Ramos (cell line): ENCODE measurements at regions not wholly inside any gene's neighbourhood (a gene's known extent, or its start where the extent isn't known, plus 50 kb on each side); places are given as distances from the start of the nearest gene placed in this dataset.
"Not testable (repeated sequence)": the region's sequence is repeated elsewhere in the genome, so short reads cannot be mapped to it uniquely, and the experiment has no call there.

Source experiments
- in situ Hi-C: fragments of 300-500 bp; cut with MboI; formaldehyde crosslinking; loops from one replicate; pipeline ENCODE4 v1.14.3; 2022; ENCODE audit warnings: low sequenced_read_pairs; ENCODE audit not compliant: unreplicated experiment

DNA sequence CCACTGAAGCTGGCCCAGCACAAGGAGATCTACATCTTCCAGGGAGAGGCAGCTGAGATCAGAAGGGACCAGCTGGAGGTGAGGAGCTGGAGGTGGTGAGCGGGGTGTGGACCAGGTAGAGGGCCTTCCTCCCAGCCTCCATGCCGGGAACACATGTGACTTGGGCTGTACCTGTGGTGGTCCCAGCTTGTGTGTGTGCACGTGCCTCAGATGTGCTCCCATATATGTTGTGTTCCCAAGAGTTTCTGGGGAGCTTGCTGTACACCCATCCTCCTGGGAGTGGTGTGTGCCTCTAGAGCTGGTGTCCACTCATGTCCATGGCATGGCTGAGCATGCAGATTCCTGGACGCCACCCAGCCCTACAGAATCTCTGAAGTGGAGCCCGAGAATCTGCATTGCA, 183.7 kb upstream of the AKAP13 start:
- in situ Hi-C loops = not testable (repeated sequence)

DNA sequence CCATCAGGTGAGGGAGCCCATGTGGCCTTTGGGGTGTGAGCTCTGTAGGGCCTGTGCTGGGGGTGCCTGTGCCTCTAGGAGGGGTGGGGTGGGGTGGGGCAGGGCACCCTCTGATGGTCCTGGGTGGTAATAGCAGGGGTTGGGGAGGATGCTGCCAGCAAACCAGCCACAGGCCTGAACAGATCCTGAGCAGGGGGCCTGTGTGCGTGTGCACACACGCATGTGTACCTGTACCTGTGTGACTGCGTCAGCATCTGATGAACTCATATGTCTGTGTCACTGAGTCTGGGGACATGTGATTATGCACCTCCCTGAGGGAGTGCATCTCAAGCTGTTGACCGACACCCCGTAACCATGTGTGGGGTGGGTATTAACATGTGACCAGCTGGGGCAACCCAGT, 182.8 kb upstream of the AKAP13 start:
- in situ Hi-C loops = not testable (repeated sequence)

DNA sequence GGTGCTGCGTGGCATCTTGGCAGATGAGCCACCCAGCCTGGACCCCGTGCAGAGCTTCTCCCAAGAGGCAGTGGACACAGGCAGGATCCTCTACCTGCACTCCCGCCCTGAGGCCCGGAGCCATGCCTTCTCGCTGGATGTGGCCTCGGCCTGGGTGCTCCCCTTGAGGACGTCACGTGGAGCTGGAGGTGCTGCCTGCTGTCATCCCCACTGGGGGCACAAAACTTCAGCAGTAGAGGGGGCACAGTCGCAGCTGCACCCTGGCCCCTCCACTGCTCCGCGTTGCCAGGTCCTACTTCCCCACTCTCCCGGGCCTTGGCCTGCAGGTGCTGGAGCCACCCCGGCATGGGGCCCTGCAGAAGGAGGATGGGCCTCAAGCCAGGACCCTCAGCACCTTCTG, 182.0 kb upstream of the AKAP13 start:
- in situ Hi-C loops = not testable (repeated sequence)

DNA sequence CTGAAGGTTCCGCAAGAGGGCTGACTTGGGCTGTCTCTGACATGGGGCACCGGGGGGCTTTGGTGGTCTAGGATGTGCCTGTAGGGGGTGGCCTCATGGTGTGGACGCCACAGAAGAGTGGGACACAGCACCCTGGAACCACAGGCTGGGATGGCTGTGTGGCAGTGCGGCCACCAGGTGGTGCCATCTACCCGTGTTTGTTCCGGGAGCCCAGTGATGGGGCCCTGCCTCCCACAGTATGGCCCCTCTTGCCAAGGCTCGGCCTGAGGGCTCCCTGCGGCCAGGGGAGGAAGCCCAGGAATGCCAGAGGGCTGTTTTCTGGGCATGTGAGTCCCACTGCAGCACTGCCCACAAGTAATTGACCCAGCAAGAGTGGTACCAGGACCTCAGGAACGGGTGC, 180.2 kb upstream of the AKAP13 start:
- in situ Hi-C loops = not testable (repeated sequence)

DNA sequence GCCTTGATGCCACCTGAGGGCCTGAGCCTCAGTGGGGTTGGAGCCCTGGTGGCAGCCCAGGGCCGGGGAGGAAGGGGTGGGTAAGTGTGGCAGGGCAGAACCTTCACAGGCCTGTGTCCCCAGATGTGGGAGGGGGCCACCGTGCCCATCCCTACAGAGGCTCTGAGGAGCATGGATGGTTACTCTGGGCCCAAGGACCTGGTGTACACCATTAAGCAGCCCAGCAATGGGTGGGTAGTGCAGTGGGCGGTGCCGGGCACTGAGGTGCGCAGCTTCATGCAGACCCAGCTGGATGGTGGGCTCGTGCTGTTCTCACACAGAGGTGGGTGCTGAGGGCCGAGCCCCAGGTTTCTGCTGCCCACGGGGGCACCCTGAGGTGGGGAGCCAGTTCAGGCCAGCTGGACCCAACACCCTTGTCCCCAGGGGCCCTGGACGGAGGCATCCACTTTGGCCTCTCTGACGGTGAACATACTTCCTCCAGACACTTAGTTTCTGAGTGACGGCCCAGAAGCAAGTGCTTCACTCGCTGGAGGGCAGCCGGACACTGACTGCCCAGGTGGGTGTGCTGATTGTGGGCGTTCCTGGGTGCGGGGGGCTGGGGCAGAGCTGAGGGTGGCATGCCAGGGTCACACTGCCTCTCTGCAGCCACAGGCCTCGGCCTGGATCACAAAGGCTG, 179.1 kb upstream of the AKAP13 start:
- in situ Hi-C loops = not testable (repeated sequence)

DNA sequence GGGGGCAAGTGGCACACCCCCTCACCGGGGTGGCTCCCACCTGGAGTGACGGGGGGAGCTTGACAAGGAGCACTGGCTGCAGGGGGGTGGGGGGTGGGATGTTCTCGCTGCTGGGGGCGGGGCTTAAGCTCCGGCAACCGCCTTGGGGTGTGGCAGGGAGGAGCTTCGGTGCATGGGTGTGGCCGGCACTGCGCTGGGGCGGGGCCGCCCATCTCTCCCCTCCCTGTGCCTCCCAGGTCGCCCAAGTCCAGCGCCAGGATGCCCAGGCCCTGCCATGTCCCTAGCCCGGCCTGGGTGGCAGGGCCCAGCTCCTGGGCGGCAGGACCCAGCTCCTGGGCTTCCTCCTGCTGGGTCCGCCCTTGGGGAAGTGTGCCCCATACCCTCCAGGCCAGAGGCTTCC, 175.9 kb upstream of the AKAP13 start:
- in situ Hi-C loops = not testable (repeated sequence)

DNA sequence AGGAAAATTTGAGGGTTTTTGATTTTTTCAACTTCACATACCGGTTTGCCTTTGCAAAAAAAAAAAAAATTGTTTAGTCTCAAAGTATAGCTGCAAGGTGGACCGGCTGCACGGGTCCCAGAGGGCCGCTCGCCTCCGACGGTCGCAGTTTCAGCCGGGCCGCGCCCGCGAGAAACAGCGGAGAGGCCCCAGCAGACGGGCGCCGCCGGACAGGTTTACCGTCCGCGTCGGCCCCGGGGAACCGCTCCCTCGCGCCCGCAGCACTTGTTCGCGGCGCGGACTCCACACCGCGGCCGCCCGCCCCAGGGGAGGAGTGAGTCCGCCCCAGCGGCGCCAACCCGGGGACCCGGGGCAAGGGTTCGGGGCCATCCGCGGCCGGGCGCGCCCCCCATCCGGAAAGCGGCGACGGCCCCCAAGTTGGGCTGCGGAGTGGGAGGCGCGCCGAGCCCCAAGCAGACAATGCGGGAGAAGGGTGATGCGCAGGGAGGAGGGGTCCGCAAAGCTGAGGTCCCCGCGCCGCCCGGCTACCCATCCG, 146.5 kb upstream of the AKAP13 start:
- in situ Hi-C loops = not testable (repeated sequence)

DNA sequence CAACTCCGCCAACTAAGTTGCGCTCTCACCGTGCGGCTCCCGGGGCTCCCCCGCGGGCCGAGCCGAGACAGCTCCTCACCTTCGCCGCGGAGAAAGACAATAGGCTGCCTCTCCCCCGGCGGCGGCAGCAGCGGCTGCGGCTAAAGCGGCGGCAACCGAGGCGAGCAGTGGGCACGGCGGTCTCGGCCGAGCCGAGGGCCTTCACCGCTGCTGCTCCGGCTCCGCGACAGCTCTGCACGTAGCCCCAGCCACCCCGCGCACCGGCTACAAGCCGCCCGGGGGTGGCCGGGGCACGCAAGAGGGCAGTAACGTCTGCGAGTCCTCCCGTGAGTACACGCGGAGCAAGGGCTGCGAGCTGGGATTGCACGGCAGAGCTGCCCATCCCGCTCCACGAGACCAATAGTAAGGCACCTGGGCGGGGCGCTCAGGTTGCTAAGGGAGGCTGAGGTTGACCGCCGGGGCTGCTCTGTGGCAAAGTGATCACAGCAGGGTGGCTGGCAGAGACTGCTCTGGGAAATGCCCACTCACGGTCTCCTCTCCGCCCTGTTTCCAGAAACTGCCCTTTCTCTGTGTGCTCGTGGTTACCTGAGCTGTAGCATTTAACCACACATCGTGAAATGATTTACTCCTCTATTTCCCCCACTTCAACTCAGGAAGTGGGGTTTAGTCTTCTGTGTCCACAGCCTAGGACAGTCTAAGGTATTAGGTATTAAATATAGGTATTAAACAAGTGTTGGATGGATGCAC, 145.8 kb upstream of the AKAP13 start:
- in situ Hi-C loops = not testable (repeated sequence)

DNA sequence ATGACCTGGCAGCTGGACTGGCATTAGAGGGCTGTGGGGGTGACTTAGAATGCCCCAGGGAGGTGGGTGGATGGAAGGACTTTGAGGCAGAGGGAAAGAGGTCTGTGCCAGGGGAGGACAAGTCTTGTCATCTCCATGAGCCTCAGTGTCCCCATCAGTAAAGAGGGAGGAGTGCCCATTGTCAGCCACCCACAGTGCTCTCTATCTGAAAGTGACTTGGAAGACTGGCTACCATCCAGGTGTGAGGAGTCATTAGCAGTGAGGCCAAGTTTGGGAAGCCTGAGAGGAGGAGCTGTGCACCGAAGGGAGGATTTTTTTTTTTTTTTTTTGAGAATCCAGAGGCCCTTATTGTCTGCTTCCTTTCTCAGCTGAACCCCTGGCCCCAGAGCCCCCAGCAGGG, 136.3 kb upstream of the AKAP13 start:
- in situ Hi-C loops = not testable (repeated sequence)

DNA sequence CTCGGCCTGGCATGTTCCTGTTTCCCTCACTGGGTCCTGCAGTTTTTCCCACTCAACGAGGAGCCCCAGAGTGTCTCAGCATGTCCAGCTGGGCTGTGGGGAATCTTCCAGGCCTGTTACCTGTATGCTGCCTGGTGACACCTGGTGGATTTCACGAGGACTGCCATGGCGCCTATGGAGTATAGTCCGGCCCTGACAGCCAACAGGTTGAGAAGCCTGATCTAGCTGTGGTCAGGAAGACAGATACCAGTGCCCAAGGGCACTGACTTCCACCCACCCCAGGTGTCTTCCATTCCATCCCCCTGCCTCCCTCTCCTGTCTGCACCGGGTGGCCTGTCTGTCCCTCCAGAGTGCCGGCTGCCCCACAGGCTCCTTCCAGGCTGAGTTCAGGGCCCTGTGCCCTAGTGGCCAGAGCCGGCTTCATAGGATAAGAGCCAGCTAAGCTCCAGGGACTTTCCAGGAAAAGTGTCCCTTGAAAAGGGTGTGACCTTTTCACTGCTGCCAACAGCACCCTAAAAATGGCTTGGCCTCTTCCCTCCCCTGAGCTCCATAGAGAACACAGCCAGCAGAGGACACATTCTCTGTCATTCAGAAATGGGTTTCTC, 129.4 kb upstream of the AKAP13 start:
- in situ Hi-C loops = not testable (repeated sequence)

DNA sequence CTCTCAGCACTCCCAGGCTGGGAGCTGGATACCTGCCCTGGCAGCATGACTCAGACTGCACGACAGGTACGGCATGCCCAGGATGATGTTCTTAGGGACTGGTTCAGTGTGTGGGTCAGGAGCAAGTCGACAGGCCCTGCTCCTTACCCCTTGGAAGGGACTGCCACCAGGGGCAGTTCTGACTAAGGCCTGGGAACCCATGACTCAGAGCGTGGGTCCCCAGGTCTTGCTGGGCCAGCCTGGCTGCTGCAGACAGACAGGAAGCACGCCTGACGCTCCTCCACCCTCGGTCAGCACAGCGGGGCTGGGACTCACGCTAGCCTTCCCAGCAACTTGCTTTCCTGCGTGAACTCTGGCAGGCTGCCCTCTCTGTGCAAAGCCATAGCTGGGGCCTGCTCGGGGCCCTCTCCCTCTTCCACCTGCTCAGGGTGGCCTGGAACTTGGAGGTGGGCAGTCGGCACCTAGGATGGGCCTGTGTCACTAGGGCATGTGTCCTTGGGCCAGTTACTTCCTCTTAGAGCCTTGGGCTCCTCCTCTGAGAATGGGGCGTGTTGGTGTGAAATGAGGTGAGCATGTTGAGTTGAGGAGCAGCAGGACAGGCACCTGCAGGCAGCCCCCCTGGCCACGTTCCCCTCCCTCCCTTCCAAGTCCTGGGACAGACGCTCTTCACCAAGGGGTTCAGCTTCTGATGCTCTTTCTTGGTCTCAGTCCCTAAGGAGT, 127.0 kb upstream of the AKAP13 start:
- in situ Hi-C loops = not testable (repeated sequence)

DNA sequence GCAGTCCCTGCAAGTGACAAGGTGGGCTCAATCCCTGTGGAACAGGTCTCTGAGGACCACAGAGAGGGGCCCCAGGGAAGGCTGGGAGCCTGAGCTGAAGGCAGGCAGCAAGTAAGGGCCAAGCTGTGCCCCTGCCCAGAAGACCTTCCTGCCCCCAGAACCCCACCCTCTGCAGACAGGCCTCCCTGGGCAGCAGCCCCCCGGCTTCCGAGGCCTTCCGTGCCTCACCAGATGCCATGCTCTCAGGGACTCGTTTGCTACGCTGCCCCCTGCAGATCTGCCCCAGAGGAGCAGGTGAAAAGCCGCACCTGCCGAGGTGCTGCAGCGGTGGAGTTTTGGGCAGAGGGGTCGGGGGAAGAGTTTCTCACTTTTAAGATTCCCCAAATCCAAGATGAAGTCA, 125.4 kb upstream of the AKAP13 start:
- in situ Hi-C loops = not testable (repeated sequence)

DNA sequence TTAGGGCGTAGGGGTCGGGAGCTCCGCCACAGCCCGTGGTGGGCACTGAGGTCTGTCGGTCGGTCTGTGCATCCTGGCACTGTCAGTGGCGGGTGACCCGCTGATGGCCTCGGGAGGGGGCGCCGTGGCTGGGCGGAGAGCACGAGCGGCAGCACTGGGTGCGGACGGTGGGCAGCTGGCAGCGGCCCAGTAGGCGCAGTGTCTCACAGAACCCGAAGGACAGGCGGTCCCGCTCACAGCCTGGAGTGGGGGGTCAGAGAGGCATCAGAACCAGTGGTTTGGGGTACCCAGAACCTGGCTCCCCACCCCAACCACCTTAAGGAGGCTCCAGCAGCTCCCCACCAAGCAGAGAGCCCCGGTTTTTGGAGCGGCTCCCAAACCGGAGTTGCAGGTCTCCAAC, 124.9 kb upstream of the AKAP13 start:
- in situ Hi-C loops = not testable (repeated sequence)

DNA sequence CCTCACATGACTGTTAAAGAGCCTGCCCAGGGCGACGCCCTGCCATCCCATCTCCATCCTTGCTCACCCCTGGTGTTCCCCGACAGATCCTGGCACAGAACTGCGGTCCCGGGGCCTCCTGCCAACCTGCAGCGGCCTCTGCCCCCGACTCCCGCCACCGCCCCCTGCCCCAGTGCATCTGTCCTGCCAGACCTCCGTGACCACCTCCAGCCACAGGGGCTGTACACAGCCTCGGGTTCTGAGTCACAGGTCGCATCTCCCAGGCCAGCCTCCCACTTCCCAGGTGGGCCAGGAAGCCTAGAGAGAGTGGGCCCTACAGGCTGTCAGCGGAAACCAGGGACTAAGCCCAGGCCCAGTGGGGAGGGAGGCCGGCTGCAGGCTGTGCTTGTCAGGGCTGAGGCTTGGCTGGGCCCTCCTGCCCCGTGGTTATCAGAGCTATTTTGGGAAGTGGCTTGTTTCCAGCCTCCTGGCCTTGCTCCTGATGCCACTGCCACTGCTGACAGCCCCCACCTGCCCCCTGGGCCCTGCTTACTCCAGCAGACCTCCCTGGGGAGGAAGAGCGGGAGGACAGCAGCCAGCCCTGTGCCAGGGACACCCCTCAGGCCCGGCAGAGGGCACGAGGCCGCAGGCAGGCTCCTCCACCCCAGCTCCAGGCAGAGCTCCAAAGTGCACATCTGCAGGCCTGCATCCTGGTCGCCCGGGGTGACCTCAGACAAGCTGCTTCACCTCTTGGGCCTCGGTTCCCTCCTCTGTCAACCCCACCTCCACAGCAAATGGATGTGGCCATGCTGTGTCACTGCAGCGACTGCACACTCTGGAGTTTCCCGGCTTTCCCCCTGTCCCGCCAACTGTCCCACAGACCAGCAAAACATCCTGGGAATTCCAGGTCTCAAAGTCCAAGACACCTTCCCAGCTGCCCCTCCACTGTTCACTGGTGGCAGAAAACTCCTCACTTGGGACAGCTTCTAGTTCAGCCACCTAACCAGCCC, 124.1 kb upstream of the AKAP13 start:
- in situ Hi-C loops = not testable (repeated sequence)

DNA sequence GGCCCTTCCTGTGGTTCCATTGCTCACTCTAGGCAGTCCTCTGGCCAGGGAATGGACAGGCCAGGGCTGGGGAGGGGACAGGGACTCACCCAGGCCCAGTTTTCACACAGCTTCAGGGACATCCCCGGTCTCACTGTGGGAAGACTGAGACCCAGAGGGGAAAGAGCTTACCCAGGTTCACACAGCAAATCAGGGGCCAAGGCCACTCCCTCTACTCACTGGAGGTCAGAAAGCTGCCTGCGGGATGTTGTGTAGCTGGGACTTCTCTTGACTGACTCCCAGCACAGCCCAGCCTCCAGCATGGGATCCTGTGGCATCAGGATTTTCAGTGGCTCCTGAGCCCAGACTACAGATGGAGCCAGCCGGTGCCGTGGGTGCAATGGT, 122.3 kb upstream of the AKAP13 start:
- in situ Hi-C loops = not testable (repeated sequence)

DNA sequence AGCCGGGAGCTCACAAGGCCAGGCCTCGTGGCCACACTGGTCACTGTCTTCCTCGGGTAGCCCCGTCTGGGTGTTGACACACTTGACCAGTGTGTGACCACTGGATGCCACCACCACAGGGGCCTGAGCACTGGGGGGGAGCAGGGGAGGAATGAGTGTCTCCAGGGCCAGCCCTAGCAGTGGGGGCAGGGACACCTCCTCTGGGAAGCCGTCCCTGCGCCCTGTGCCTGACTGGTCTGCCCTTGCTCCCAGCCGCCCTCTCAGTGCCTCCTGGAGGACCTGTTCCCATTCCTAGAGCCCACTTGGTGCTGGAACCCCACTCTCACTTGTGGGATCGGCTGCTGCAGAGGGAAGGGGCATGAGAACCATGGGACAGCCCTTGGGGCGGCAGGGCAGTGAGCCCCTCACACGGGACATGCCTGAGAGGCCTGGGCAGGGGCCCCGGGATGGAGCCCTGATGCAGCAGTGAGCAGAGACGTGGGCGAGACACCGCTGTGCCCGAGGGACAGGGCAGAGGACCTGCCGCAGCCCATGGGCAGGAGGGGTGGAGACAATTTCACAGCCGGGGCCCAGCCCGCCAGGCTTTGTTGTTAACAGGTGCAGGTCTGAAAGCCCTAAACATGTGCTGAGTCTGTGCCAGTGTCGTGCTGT, 121.7 kb upstream of the AKAP13 start:
- in situ Hi-C loops = not testable (repeated sequence)

DNA sequence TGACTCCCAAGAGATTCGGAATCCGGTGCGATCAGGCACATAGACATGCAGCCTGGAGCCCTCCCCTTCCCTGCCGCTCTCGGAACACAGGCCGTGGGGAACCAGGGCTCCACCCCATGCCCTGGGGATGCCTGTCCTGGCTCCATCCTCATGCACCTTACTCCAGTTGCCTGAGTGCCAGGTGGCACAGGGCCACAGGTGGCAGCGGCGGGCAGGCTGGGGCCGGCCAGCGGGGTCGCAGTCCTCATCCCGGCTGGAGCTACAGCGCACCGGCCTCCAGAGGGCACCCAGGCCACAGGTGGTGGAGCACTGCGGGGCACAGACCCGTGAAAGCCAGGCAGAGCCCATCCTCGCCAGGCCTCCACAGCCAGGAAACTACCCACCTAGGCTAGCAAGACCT, 119.9 kb upstream of the AKAP13 start:
- in situ Hi-C loops = not testable (repeated sequence)

DNA sequence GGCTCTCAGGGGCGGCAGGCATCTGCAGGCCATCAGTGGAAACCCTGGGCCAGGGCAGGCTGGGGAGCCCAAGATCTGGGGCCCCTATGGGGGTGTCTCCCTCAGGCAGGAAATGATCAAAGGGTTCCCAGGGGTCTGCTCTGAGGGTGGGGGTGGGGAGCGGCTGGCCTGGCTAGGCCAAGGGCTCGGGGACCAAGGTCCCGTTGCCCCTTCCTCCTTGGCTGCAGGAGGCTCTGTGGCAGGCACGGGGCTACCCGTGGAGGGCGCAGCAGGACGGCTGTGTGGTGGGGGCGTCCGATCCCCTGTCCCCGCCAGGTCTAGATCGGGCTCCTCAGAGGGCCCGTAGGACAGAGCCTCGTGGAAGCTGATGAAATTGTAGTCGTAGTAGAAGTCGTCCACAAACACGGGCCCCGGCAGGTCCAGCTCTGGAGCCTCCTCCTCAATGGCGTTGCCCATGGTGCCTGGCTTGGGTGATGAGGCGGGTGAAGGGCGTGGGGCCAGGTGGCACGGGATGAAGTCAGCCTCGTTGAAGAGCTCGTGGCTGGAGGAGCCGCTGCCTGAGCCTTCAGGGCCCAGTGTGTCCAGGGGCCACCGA, 117.8 kb upstream of the AKAP13 start:
- in situ Hi-C loops = not testable (repeated sequence)
